Activated naive CD4-positive, alpha-beta T cell (primary cell): ENCODE measurements at regions not wholly inside any gene's neighbourhood (a gene's known extent, or its start where the extent isn't known, plus 50 kb on each side); places are given as distances from the start of the nearest gene placed in this dataset.
"Not testable (repeated sequence)": the region's sequence is repeated elsewhere in the genome, so short reads cannot be mapped to it uniquely, and the experiment has no call there.

Experiments used
- DNase-seq, 4 experiments: peaks; one replicate each; lab custom pipeline; 2025; lab: John Stamatoyannopoulos, UW

- DNase-seq = not testable (repeated sequence)
These were observed 119.5 kb downstream of the IGLL1 start for GRCh38 chr22:23460517-23461031.

- DNase-seq = not testable (repeated sequence)
These were observed 120.2 kb downstream of the IGLL1 start for GRCh38 chr22:23459645-23460516.

DNA sequence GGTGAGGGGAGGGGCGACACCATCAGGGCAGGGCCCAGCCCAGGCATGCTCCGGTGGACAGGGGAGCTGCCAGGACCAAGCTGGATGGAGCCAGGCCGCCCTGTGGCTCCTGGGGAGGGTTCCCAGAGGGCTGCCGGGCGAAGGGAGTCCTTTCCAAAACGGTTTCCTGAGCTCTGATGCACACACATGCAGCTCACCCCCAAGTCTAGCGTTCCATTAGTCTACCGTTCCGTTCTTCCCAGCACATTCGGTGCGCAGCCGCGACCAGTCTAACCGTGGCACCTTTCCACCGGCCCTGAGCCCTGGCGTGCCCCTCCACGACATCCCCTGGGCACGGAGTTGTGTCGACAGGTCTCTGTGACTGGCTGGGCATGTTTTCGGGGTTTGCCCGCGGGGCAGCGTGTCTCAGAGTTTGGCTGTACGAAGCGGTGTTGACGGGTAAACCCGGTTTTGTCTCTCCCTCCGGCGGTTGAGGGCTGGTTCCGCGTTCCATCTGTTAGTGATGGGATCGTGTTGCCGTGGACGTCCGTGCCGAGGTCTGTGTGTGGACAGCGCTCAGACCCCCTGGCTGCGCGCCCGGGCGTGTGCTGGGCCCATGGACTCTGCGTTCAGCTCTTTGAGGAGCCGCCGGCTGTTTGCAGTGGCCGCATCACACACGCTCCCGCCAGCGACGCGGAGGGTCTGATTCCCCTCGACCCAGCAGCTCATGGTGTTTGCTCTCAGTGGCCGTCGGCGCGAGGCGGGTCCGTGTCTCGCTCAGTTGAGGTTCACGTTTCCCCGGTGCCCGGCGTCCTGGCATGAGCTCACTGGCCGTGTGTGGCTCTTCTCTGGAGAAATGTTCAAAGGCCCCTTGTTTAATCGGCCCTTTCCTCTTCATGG is 121.2 kb downstream of the IGLL1 start:
- no peak for DNase-seq

DNA sequence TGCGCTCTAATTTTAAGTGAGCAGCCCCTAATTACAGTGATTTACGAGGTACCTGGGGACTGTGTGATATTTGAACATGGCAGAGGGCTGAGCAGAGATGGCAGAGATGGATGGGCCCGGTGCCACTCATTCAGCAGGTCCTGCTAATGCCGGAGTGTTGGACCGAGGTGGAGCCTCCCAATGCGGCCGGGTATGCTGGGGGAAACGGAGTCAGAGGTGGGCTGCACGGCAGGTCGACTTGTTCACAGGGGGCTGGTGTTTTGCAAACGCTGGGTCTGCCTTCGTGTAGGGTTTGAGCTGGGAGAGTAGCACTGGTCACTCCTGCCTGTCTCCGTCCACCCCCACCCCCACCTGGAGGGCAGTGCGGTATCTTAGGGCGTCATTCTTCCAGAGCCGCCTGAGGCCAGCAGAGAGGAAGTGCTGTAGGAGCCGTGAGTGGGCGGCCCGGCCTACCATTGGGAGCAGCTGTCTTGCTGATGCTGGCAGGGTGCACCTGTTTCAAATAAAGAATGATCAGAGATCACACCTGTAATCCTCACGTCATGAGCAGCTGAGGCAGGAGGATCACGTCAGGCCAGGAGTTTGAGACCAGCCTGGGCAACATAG is 122.6 kb downstream of the IGLL1 start:
- no peak for DNase-seq

GRCh38 chr22:23456666-23457379 is 123.3 kb downstream of the IGLL1 start:
- not testable (repeated sequence) for DNase-seq

GRCh38 chr22:23454345-23454744 is 125.7 kb downstream of the IGLL1 start:
- DNase-seq = not testable (repeated sequence)

DNA sequence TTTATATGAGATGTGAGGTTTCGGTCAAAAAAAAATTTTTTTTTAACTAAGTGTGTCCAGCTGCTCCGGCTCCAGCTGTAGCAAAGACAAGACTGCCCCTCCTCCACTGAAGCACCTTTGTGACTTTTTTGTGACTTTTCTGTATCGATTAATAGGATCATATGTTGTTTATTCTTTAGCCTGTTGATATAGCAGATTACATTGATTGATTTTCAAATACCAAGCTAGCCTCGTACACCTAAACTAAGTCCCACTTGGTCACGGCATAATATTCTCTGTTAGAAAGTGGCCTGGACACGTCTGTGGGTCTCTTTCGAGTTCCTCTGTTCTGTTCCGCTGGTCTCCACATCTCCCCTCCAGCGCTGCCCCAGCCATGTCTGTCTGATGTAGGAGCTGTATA is 126.8 kb downstream of the IGLL1 start:
- no peak for DNase-seq

GRCh38 chr22:23452231-23453010 is 127.7 kb downstream of the IGLL1 start:
- DNase-seq = no peak

- DNase-seq = not testable (repeated sequence)
These were observed 128.4 kb downstream of the IGLL1 start for GRCh38 chr22:23451452-23452230.

DNA sequence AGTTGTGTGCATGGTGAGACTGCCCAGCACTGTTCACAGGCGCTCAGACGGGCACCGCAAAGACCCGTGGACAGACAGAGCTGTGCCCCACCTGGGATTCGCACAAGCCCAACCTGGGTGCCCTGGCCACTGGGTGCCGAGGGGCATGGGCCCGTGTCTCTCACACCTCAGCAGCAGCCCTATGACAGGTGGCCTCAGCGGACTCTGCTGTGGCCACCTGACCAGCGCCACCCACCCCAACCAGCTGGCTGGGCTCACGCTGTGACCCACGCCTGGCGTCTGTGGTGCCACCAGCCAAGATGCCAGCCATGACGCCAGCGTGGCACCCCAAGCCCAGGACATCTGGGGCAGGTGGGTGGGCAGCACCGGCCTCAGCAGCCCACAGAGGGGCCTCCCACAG is 129.3 kb downstream of the IGLL1 start:
- not testable (repeated sequence) for DNase-seq

- no peak for DNase-seq
These were observed 129.7 kb downstream of the IGLL1 start for GRCh38 chr22:23450434-23450795.

- DNase-seq = not testable (repeated sequence)
These were observed 130.2 kb downstream of the IGLL1 start for GRCh38 chr22:23449748-23450433.

DNA sequence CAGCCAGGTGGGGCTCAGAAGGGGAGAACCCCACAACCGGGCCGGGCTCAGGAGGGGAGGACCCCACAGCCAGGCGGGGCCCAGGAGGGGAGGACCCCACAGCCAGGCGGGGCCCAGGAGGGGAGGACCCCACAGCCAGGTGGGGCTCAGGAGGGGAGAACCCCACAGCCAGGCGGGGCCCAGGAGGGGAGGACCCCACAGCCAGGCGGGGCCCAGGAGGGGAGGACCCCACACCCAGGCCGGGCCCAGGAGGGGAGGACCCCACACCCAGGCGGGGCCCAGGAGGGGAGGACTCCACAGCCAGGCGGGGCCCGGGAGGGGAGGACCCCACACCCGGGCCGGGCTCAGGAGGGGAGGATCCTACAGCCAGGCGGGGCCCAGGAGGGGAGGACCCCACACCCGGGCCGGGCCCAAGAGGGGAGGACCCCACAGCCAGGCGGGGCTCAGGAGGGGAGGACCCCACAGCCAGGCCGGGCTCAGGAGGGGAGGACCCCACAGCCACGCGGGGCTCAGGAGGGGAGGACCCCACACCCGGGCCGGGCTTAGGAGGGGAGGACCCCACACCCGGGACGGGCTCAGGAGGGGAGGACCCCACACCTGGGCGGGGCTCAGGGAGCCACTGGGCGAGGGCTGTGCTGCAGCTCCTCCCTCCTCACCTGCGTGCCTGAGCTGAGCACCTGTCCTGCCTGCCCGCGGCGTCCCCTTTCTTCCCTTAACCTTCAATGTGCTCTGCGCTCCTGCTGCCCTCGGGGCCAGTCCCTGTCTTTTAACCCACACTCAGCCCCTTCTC is 131.4 kb downstream of the IGLL1 start:
- DNase-seq = not testable (repeated sequence)

DNA sequence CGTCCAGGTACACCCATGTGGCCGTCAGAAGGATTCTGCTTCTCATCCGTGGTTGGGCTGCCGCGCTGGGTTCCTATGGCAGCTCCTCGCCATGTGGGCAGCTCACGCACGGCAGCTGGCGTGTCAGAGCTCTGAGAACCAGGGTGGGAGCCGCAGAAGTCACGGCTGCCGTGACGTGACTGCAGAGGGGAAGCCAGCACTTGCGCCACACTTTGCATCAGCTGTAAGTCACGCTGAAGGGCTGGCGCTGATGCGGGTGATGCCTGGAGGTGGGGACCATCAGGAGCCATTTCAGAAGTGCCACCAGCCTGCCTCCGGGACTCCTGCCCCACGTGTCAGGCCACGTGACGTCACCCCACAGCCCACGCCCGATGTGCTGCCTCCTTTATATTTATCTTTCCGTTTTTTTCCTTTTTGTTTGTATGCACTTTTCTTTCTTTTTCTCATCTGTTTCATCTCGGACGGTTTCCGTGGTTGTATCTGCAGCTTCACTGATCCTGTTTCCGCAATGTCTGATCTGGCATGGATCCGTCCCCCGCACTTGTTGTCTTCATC is 133.2 kb downstream of the IGLL1 start:
- DNase-seq = no peak

DNA sequence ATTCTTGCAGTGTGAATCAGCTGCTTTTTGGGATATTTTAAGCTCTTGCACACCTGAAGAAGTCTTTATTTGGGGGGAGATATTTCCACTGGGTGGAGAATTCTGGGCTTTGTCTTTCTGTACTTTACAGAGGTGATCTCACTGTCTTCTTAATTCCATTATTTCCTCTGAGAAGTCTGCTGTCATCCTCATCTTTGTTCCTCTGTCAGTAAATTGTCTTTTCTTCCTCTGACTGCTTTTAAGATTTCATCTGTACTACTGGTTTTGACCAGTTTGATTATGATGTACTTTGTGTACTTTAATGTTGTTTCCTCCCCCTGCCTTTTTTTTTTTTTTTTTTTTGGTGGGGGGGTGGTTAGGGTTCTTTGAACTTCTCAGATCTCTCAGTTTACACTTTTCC is 133.9 kb downstream of the IGLL1 start:
- DNase-seq = not testable (repeated sequence)

DNA sequence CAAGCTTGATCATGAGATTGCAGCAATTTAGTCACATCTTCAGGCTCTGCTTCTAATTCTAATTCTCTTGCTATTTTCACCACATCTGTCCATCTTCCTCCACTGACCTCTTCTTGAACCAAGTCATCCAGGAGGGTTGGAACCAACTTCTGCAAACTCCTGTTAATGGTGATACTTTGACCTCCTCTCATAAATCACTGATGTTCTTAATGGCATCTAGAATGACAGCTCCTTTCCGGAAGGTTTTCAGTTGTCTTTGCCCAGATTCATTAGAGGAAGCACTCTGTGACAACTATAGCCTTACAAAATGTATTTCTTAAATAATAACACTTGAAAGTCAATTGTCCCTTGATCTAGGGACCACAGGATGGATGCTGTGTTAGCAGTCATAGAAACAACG is 136.2 kb downstream of the IGLL1 start:
- DNase-seq = not testable (repeated sequence)

DNA sequence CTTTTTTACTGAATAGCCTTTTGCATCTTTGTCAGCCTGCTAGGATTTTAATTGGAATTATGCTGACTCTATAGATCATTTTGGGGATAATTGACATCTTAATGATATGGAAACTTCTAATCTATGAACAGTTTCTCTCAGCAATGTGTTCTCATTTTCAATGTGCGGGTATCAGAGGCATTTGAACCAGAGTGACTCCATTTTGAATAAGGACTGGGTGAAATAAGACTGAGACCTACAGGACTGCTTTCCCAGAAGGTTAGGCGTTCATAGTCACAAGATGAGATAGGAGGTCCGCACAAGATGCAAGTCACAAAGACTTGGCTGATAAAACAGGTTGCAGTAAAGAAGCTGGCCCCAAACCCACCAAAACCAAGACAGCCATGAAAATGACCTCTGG is 140.5 kb downstream of the IGLL1 start:
- DNase-seq = not testable (repeated sequence)

GRCh38 chr22:23438216-23438615 is 141.9 kb downstream of the IGLL1 start:
- no peak for DNase-seq
